ENCODE measurements at regions not wholly inside any gene's neighbourhood (a gene's known extent, or its start where the extent isn't known, plus 50 kb on each side); places are given as distances from the start of the nearest gene placed in this dataset.

GRCh38 chr11:76730887-76731565 is 52.1 kb upstream of the TSKU start (continued):
- TF ChIP-seq ZNF609 (CRISPR knock-in tag; IDR thresholded peaks at IDR 0.05; ENCODE audit: borderline replicate concordance) = no peak
- TF ChIP-seq TOE1 (IDR thresholded peaks at IDR 0.05; ENCODE audit: borderline replicate concordance) = peak; percentile 48; the same call in 1 of the 2 replicates
- no peak for TF ChIP-seq TOE1 (CRISPR knock-in tag; IDR thresholded peaks at IDR 0.05; ENCODE audit: borderline replicate concordance, low read depth)
- no peak for TF ChIP-seq C11orf30 (IDR thresholded peaks at IDR 0.05; ENCODE audit: low read depth)
- no peak for TF ChIP-seq ZNF41 (CRISPR knock-in tag; conservative IDR thresholded peaks at IDR 0.05)
- 0 out of 2 replicates have a peak, but pooled peaks have one; percentile 25 for TF ChIP-seq RAD51 (IDR thresholded peaks at IDR 0.05; ENCODE audit: borderline replicate concordance, low read depth)
- no peak for TF ChIP-seq ZNF184 (CRISPR knock-in tag; IDR thresholded peaks at IDR 0.05)
- no peak for TF ChIP-seq BRD9 (IDR thresholded peaks at IDR 0.05; ENCODE audit: low read depth, partially characterized antibody)
- TF ChIP-seq SP1 (CRISPR knock-in tag; IDR thresholded peaks at IDR 0.05) = no peak
- TF ChIP-seq MLLT1 (IDR thresholded peaks at IDR 0.05) = no peak
- peak; percentile 68 for TF ChIP-seq RBM25 (IDR thresholded peaks at IDR 0.05; ENCODE audit: low read depth, low read length, severe bottlenecking)
- no peak for TF ChIP-seq GABPB1 (CRISPR knock-in tag; IDR thresholded peaks at IDR 0.05)
- no peak for TF ChIP-seq KDM2B (CRISPR knock-in tag; IDR thresholded peaks at IDR 0.05)
- TF ChIP-seq MCM7 (IDR thresholded peaks at IDR 0.05) = no peak
- TF ChIP-seq ZNF124 (CRISPR knock-in tag; IDR thresholded peaks at IDR 0.05) = no peak
- no peak for TF ChIP-seq MXI1 (IDR thresholded peaks at IDR 0.05; ENCODE audit: low read depth, low read length)
- TF ChIP-seq ZNF3 (CRISPR knock-in tag; IDR thresholded peaks at IDR 0.05) = no peak
- peak; percentile 90 for TF ChIP-seq TFE3 (CRISPR knock-in tag; IDR thresholded peaks at IDR 0.05)
- TF ChIP-seq PATZ1 (CRISPR knock-in tag; IDR thresholded peaks at IDR 0.05; ENCODE audit: borderline replicate concordance) = no peak
